HepG2 (cell line): ENCODE measurements at regions not wholly inside any gene's neighbourhood (a gene's known extent, or its start where the extent isn't known, plus 50 kb on each side); places are given as distances from the start of the nearest gene placed in this dataset.

ENCODE experiments used
- ATAC-seq: fragments of 200-7000 bp; cut with Tn5 transposase; 3 replicates; pipeline ENCODE4 v1.9.1; 2020; ENCODE audit warnings: mild to moderate bottlenecking, moderate library complexity
- BruUV-seq: library from RNA; stranded (reverse); fragments of 400-500 nt; replicated peaks from 2 replicates; lab custom pipeline; 2021; lab: Mats Ljungman, UMichigan
- CTCF ChIA-PET: fragments of 300-600 bp; formaldehyde crosslinking; extraction: SDS; loops from one replicate; lab custom pipeline; 2021; ENCODE audit warnings: low total read pairs, inconsistent platforms, low intra/inter-chr PET ratio; lab: Yijun Ruan, JAX
- POLR2A ChIA-PET: fragments of 350-600 bp; sonication (Branson Sonifier 250); formaldehyde crosslinking; loops from one replicate; lab custom pipeline; 2020; ENCODE audit warnings: antibody characterized with exemption, inconsistent platforms; lab: Yijun Ruan, JAX
- DNase-seq: peaks from one replicate; pipeline ENCODE4 v3.0.0-alpha.2; 2015; ENCODE audit warnings: low spot score
- FAIRE-seq: peaks from 3 replicates; lab custom pipeline; 2011; peaks lifted over from hg19 to GRCh38; lab: Jason Lieb, UNC
- H2AFZ ChIP-seq: one replicate; pipeline ENCODE4 v1.6.1; 2011; ENCODE audit warnings: low read length, inconsistent platforms
- H3K27ac ChIP-seq: fragments of 300-600 bp; 3 replicates; pipeline ENCODE4 v1.8.0; 2011; ENCODE audit warnings: mixed run types, mild to moderate bottlenecking, mixed read lengths, low read length, inconsistent platforms; ENCODE audit not compliant: insufficient read depth; ENCODE audit errors: extremely low read length
- H3K27me3 ChIP-seq, 2 experiments: fragments of 200-600 bp in 1 of 2; 2 replicates in 1 of 2; 3 replicates in 1 of 2; pipeline versions ENCODE4 v1.6.0 to v1.8.0; 2011; ENCODE audit warnings: low read length in 2 of 2, mild to moderate bottlenecking in 2 of 2, moderate library complexity in 2 of 2, inconsistent platforms in 1 of 2; ENCODE audit not compliant: insufficient read depth in 2 of 2, control insufficient read depth in 1 of 2
- H3K36me3 ChIP-seq, 2 experiments: fragments of 200-600 bp in 1 of 2; replicated peaks in 1 of 2; 2 replicates in 1 of 2; 3 replicates in 1 of 2; pipeline versions ENCODE4 v1.5.1 to v1.8.0; 2011; ENCODE audit warnings: low read length in 2 of 2, inconsistent platforms in 1 of 2; ENCODE audit not compliant: insufficient read depth in 2 of 2, control insufficient read depth in 1 of 2
- H3K4me1 ChIP-seq: 2 replicates; pipeline ENCODE4 v1.5.1; 2012; ENCODE audit warnings: low read length, inconsistent platforms; ENCODE audit not compliant: insufficient read depth
- H3K4me2 ChIP-seq: 2 replicates; pipeline ENCODE4 v1.6.0; 2011; ENCODE audit warnings: low read depth, low read length, inconsistent platforms
- H3K4me3 ChIP-seq, 3 experiments: fragments of 200-600 bp in 1 of 3; sonication (generic), shearing (Covaris generic) in 1 of 3; replicated peaks in 1 of 3; 2 replicates each; pipeline ENCODE4 v1.5.1; 2011 to 2016; ENCODE audit warnings: low read length in 3 of 3, inconsistent platforms in 2 of 3, low read depth in 2 of 3, mild to moderate bottlenecking in 2 of 3, control low read depth in 1 of 3, mixed read lengths in 1 of 3; ENCODE audit not compliant: insufficient read depth in 1 of 3
- H3K79me2 ChIP-seq: one replicate; pipeline ENCODE4 v1.6.1; 2011; ENCODE audit warnings: low read length, inconsistent platforms; ENCODE audit not compliant: insufficient read depth
- H3K9ac ChIP-seq: 2 replicates; pipeline ENCODE4 v1.6.0; 2011; ENCODE audit warnings: mild to moderate bottlenecking, low read depth, low read length, inconsistent platforms; ENCODE audit not compliant: insufficient read depth
- H3K9me3 ChIP-seq: 2 replicates; pipeline ENCODE4 v1.5.1; 2012; ENCODE audit warnings: mild to moderate bottlenecking, low read length
- H4K20me1 ChIP-seq: 2 replicates; pipeline ENCODE4 v1.6.0; 2011; ENCODE audit warnings: inconsistent platforms, mild to moderate bottlenecking, low read length, moderate library complexity; ENCODE audit not compliant: insufficient read depth
- ARID3A ChIP-seq: IDR thresholded peaks from 2 replicates; pipeline ENCODE4 v1.6.1; 2012; ENCODE audit warnings: low read depth, low read length, improper control_type of control experiment
- CEBPG ChIP-seq: IDR thresholded peaks from 2 replicates; pipeline ENCODE4 v1.6.1; 2016
- CTCF ChIP-seq: sonication (generic); formaldehyde crosslinking; IDR thresholded peaks from 2 replicates; pipeline ENCODE4 v1.5.0; 2020; ENCODE audit warnings: mild to moderate bottlenecking, missing genetic modification reagents, moderate library complexity
- ELF3 ChIP-seq: IDR thresholded peaks from 2 replicates; pipeline ENCODE4 v1.6.1; 2016; ENCODE audit warnings: missing genetic modification reagents, missing compliant biosample characterization
- FLYWCH1 ChIP-seq: sonication (generic); formaldehyde crosslinking; IDR thresholded peaks from 2 replicates; pipeline ENCODE4 v1.8.1; 2023; ENCODE audit warnings: mild to moderate bottlenecking, missing genetic modification reagents
- HDAC2 ChIP-seq: sonication (generic); formaldehyde crosslinking; IDR thresholded peaks from 2 replicates; pipeline ENCODE4 v1.4.0; 2020; ENCODE audit warnings: missing genetic modification reagents
- KLF12 ChIP-seq: sonication (generic); formaldehyde crosslinking; IDR thresholded peaks from 2 replicates; pipeline ENCODE4 v1.4.0; 2020; ENCODE audit warnings: missing genetic modification reagents, borderline replicate concordance
- MTF1 ChIP-seq: sonication (generic); formaldehyde crosslinking; IDR thresholded peaks from 2 replicates; pipeline ENCODE4 v1.5.0; 2020; ENCODE audit warnings: missing genetic modification reagents
- NFE2L1 ChIP-seq: sonication (generic); formaldehyde crosslinking; IDR thresholded peaks from 2 replicates; pipeline ENCODE4 v1.4.0; 2020; ENCODE audit warnings: missing genetic modification reagents, mild to moderate bottlenecking, borderline replicate concordance
- ZNF17 ChIP-seq: sonication (generic); formaldehyde crosslinking; IDR thresholded peaks from 2 replicates; pipeline ENCODE4 v1.5.0; 2020; ENCODE audit warnings: mild to moderate bottlenecking, missing genetic modification reagents
- ZNF234 ChIP-seq: sonication (generic); formaldehyde crosslinking; conservative IDR thresholded peaks from 2 replicates; pipeline ENCODE4 v1.5.1; 2020; ENCODE audit warnings: mild to moderate bottlenecking, missing genetic modification reagents
- ZNF589 ChIP-seq: sonication (generic); formaldehyde crosslinking; conservative IDR thresholded peaks from 2 replicates; pipeline ENCODE4 v1.8.0; 2022; ENCODE audit warnings: mild to moderate bottlenecking, moderate library complexity, missing genetic modification reagents
- ZNF891 ChIP-seq: sonication (generic); formaldehyde crosslinking; IDR thresholded peaks from 2 replicates; pipeline ENCODE4 v1.5.0; 2020; ENCODE audit warnings: mild to moderate bottlenecking, missing genetic modification reagents
- WGBS: methylation state at CpG from one replicate; pipeline ENCODE4 v1.1.6; 2017; ENCODE audit warnings: low lambda C conversion rate; 5-methylcytosine and 5-hydroxymethylcytosine counted together
- in situ Hi-C: cut with HindIII; loops from 2 replicates; pipeline ENCODE4 v1.10.0; 2017; ENCODE audit warnings: low pct_unique_long_range_greater_than_20kb; ENCODE audit not compliant: extremely low pct_ligation_motif_present
- intact Hi-C: fragments of 100-400 bp; cut with micrococcal nuclease; formaldehyde crosslinking; loops from one replicate; pipeline ENCODE4 v1.10.0; 2022; ENCODE audit not compliant: unreplicated experiment
- TF ChIP-seq, protein P1 (sequence below): sonication (generic); formaldehyde crosslinking; IDR thresholded peaks from 2 replicates; pipeline ENCODE4 v1.5.0; 2020; ENCODE audit warnings: mild to moderate bottlenecking, missing genetic modification reagents
- TF ChIP-seq, protein P2 (sequence below): sonication (generic); formaldehyde crosslinking; IDR thresholded peaks from 2 replicates; pipeline ENCODE4 v1.4.0; 2020; ENCODE audit warnings: missing genetic modification reagents, mild to moderate bottlenecking, borderline replicate concordance

DNA sequence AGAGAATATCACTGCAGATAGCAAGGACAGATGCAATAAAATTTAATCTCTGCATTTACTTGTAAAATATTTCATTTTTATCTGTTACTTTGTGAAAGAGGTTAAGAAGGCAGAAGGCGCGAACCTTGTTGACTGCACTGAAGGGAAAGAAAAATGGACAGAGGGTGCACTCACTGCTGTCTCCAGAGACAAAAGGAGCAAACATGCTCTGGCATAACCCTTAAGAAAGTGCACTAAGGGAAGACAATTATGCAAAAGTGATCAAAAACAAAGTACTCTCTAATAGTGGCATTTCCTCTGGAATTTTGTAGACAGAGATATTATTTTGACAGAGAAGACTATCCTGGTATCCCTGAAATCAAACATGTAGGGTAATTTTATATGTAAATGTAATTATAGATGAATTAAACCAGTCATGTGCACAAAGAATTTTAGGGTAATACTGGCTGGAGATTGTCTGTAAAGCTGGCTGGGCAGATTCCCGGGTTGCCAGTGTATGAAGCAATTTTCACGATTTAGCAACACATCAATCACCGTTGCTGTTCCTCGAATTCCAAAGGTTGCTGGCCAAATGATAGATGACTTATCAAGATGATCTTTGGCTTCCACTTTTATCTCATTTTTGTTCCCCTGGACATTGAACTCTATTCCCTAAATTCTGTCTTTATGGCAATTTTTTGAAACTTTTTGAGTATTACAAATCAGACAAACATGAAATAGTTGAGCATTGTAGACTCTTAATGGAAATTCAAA, 1176.9 kb downstream of the SUCLG1 start:
- CTCF ChIA-PET, result no interaction called here
- Histone ChIP-seq H3K27me3 (no peaks in the 10 kb centered on the region; a peak in 1 of 5 replicates), H3K4me1 (no peaks in the 10 kb centered on the region), H3K27ac (no peak overlapping the region), H3K4me2 (no peak overlapping the region), H3K9me3 (peaks cover 81% of the 10 kb centered on the region), H2AFZ (no peak overlapping the region), H3K36me3 (no peaks in the 10 kb centered on the region), H3K9ac (no peak overlapping the region), H4K20me1 (no peaks in the 10 kb centered on the region), H3K79me2 (no peaks in the 10 kb centered on the region), H3K4me3 (no peak overlapping the region)
- BruUV-seq, result no TSS peak
- POLR2A ChIA-PET, result no interaction called here
- 8% methylated on average over 6 of the region's 6 CpGs for WGBS
- peak; percentile 3 for DNase-seq
- intact Hi-C loops, result no loop called here
- ATAC-seq, result peak; percentile 48; the same call in 2 of the 3 replicates
- no peak for FAIRE-seq
- in situ Hi-C loops, result no loop called here
- TF ChIP-seq NFE2L1 (CRISPR knock-in tag) (no peak), CTCF (no peak), ZNF17 (no peak), ARID3A (0 out of 2 replicates have a peak, but pooled peaks have one; percentile 27), HDAC2 (no peak), MTF1 (CRISPR knock-in tag) (no peak), ZNF234 (CRISPR knock-in tag) (no peak), ZNF891 (CRISPR knock-in tag) (no peak), FLYWCH1 (CRISPR knock-in tag) (no peak), ELF3 (CRISPR knock-in tag) (no peak), CEBPG (peak; percentile 26; the same call in 1 of the 2 replicates), ZNF589 (CRISPR knock-in tag) (no peak), KLF12 (no peak)
- TF ChIP-seq, protein P1, sequence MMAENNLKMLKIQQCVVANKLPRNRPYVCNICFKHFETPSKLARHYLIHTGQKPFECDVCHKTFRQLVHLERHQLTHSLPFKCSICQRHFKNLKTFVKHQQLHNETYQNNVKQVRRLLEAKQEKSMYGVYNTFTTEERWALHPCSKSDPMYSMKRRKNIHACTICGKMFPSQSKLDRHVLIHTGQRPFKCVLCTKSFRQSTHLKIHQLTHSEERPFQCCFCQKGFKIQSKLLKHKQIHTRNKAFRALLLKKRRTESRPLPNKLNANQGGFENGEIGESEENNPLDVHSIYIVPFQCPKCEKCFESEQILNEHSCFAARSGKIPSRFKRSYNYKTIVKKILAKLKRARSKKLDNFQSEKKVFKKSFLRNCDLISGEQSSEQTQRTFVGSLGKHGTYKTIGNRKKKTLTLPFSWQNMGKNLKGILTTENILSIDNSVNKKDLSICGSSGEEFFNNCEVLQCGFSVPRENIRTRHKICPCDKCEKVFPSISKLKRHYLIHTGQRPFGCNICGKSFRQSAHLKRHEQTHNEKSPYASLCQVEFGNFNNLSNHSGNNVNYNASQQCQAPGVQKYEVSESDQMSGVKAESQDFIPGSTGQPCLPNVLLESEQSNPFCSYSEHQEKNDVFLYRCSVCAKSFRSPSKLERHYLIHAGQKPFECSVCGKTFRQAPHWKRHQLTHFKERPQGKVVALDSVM (CRISPR knock-in tag), result no peak
- TF ChIP-seq, protein P2, sequence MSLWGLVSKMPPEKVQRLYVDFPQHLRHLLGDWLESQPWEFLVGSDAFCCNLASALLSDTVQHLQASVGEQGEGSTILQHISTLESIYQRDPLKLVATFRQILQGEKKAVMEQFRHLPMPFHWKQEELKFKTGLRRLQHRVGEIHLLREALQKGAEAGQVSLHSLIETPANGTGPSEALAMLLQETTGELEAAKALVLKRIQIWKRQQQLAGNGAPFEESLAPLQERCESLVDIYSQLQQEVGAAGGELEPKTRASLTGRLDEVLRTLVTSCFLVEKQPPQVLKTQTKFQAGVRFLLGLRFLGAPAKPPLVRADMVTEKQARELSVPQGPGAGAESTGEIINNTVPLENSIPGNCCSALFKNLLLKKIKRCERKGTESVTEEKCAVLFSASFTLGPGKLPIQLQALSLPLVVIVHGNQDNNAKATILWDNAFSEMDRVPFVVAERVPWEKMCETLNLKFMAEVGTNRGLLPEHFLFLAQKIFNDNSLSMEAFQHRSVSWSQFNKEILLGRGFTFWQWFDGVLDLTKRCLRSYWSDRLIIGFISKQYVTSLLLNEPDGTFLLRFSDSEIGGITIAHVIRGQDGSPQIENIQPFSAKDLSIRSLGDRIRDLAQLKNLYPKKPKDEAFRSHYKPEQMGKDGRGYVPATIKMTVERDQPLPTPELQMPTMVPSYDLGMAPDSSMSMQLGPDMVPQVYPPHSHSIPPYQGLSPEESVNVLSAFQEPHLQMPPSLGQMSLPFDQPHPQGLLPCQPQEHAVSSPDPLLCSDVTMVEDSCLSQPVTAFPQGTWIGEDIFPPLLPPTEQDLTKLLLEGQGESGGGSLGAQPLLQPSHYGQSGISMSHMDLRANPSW, result no peak
